Renal pelvis (tissue), 1 donor: ENCODE measurements at regions not wholly inside any gene's neighbourhood (a gene's known extent, or its start where the extent isn't known, plus 50 kb on each side); places are given as distances from the start of the nearest gene placed in this dataset.

Source experiments
- DNase-seq: peaks from one replicate; pipeline ENCODE4 v3.0.0-alpha.2; 2013

GRCh38 chr6:54010340-54011276, 100.6 kb upstream of the MLIP start:
- peak; percentile 35 for DNase-seq

GRCh38 chr6:54011277-54011648, 100.0 kb upstream of the MLIP start:
- DNase-seq: no peak

- DNase-seq: no peak
These were observed 97.3 kb upstream of the MLIP start for GRCh38 chr6:54013966-54014365.

- DNase-seq: no peak
These were observed 96.8 kb upstream of the MLIP start for GRCh38 chr6:54014440-54014839.

GRCh38 chr6:54017877-54018276, 93.4 kb upstream of the MLIP start:
- no peak for DNase-seq

GRCh38 chr6:54018722-54019121, 92.5 kb upstream of the MLIP start:
- DNase-seq: no peak

- DNase-seq: no peak
These were observed 91.4 kb upstream of the MLIP start for GRCh38 chr6:54019860-54020259.

GRCh38 chr6:54020334-54020733, 90.9 kb upstream of the MLIP start:
- no peak for DNase-seq

- no peak for DNase-seq
These were observed 84.4 kb upstream of the MLIP start for GRCh38 chr6:54026652-54027400.

- no peak for DNase-seq
These were observed 83.1 kb upstream of the MLIP start for GRCh38 chr6:54028170-54028569.

GRCh38 chr6:54029187-54029586, 82.1 kb upstream of the MLIP start:
- no peak for DNase-seq

- no peak for DNase-seq
These were observed 80.1 kb upstream of the MLIP start for GRCh38 chr6:54031169-54031568.

- DNase-seq: no peak
These were observed 73.9 kb upstream of the MLIP start for GRCh38 chr6:54037277-54037779.

GRCh38 chr6:54040545-54040944, 70.7 kb upstream of the MLIP start:
- DNase-seq: no peak

- DNase-seq: no peak
These were observed 70.0 kb upstream of the MLIP start for GRCh38 chr6:54041239-54041638.

- no peak for DNase-seq
These were observed 67.9 kb upstream of the MLIP start for GRCh38 chr6:54043360-54043759.

GRCh38 chr6:54044059-54044458, 67.2 kb upstream of the MLIP start:
- no peak for DNase-seq

- DNase-seq: no peak
These were observed 62.5 kb upstream of the MLIP start for GRCh38 chr6:54048782-54049181.

- DNase-seq: no peak
These were observed 60.5 kb upstream of the MLIP start for GRCh38 chr6:54050750-54051149.

GRCh38 chr6:54053881-54054391, 57.3 kb upstream of the MLIP start:
- peak; percentile 10 for DNase-seq

GRCh38 chr6:54056105-54056504, 55.1 kb upstream of the MLIP start:
- no peak for DNase-seq

GRCh38 chr6:54057058-54057457, 54.2 kb upstream of the MLIP start:
- DNase-seq: no peak

GRCh38 chr6:54058236-54058635, 53.0 kb upstream of the MLIP start:
- no peak for DNase-seq
